GM18502 (cell line): ENCODE measurements at regions not wholly inside any gene's neighbourhood (a gene's known extent, or its start where the extent isn't known, plus 50 kb on each side); places are given as distances from the start of the nearest gene placed in this dataset.
"Not testable (repeated sequence)": the region's sequence is repeated elsewhere in the genome, so short reads cannot be mapped to it uniquely, and the experiment has no call there.

ENCODE experiments used
- ATAC-seq: cut with Tn5 transposase; IDR thresholded peaks from one replicate; pipeline ENCODE4 v1.9.1; 2021; ENCODE audit warnings: mild to moderate bottlenecking; ENCODE audit not compliant: unreplicated experiment, poor library complexity

GRCh38 chr4:9505341-9505740 lies 61.1 kb downstream of the DEFB131A start:
- not testable (repeated sequence) for ATAC-seq

DNA sequence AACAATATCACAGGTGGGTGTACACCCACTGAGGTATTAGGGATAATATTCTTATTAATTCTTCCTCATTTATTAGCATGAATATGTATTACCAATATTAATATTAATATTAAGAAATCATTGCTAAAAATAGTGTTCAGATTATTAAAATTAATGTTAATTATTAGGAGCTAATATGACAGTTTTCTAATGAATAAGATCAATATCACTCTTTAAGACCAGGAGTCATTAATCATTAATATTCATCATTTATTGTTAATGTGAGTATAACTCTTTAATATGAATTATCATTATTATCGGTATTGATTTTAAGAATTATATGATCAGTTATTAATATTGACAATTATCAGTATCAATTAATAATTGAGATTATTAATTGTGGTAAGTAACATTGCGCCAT lies 62.5 kb downstream of the DEFB131A start:
- not testable (repeated sequence) for ATAC-seq

- not testable (repeated sequence) for ATAC-seq
Measured at GRCh38 chr4:9512941-9513340, 68.7 kb downstream of the DEFB131A start.

DNA sequence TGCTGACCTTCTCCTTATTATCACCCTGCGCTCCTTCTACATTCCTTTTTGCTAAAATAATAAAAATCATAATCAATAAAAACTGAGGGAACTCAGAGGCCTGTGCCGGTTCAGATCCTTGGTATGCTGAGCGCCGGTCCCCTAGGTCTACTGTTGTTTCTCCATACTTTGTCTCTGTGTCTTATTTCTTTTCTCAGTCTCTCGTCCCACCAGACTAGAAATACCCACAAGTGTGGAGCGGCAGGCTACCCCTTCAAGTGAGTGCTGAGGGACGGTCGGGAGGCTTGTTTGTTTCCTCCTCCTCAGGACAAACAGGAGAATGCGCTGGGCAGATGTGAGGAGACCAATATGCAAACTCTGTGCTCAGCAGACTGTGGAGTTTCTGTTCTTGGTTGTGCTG lies 75.4 kb downstream of the DEFB131A start:
- ATAC-seq = not testable (repeated sequence)

DNA sequence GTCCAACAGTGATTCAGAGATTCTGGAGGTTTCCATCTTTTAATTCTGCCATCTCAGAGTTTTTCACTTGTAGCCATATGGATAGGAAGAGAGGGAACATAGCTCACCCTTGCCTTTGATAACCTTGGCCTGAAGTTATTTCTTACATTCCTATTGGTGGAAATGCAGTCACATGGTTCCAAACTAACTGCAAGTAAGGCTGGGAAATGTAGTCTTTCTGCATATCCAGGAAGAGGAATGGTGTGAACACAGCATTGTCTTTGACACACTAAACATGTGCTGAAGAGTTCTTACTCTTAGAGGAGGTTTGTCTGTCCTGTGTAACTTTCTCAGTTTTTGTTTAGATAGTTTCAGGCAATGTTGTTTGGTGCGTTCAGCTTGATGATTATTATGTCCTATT lies 78.7 kb downstream of the DEFB131A start:
- not testable (repeated sequence) for ATAC-seq

DNA sequence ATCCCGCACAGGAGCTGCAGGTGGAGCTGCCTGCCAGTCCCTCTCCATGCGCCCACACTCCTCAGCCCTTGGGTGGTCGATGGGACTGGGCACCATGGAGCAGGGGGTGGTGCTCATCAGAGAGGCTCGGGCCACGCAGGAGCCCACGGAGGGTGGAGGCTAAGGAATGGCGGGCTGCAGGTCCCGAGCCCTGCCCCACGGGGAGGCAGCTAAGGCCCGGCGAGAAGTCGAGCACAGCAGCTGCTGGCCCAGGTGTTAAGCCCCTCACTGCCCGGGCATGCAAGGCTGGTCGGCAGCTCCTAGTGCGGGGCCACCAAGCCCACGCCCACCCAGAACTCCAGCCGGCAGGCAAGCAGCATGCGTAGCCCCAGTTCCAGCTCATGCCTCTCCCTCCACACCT lies 80.2 kb downstream of the DEFB131A start:
- ATAC-seq = not testable (repeated sequence)

- ATAC-seq = not testable (repeated sequence)
Measured at GRCh38 chr4:9532134-9532862, 88.1 kb downstream of the DEFB131A start.

DNA sequence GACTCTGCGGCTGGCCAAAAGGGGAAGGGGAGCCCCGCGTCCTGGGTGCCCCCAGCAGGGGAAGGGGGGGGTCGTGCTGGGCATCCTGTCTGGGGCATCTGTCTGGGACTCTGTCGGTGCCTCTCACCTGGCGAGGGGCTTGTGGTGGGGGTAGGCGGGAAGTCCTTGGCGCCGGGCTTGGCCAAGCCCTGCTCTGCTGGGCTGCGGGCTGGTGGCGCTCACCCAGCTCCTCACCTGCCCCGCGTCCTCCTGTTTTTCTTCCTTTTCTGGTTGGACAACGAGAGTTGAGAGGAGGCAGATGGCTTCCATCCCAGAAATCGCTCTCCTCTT lies 88.6 kb downstream of the DEFB131A start:
- ATAC-seq = not testable (repeated sequence)

DNA sequence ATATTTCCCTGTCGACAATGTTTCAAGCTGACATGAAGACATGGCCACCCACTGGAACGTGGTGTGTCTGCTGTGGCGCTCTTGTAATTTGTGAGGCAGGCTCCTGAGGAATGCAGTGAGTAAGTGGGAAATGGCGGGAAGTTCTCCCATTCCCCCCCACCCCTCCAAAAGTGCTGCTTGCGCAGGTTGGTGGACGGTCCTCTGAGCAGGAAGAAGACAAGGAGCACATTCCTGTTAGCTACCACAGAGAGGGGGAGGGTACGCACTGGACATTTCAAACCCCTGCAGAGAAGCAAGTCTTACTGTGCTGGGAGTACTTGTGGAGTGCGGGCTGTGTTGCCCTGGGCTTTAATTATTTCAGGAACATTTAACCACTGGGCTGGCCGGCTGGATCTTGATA lies 92.9 kb downstream of the DEFB131A start:
- not testable (repeated sequence) for ATAC-seq

GRCh38 chr4:9539939-9540520 lies 95.8 kb downstream of the DEFB131A start:
- not testable (repeated sequence) for ATAC-seq

DNA sequence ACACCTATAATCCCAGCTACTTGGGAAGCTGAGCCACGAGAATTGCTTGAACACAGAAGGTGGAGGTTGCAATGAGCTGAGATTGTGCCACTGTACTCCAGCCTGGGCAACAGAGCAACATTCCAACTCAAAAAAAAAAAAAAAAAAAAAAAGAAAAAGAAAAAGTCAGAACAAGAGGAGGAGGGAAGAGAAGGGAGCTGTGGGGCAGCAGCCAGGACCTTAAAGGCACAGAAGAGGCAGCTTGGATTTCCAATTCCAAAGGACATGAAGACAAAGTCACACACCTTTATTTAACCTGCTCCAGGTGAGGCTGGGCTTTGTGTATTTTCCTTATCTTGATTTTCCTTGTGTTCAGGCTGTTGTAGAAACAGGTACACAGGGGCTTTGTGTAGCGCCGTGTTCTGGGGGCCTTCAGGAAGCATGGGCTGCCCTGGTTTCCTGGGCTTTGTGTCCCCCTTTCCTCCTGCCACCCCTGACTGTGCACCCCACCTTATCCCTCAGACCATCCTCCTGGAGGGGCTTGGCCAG lies 97.2 kb downstream of the DEFB131A start:
- ATAC-seq = not testable (repeated sequence)

- ATAC-seq = not testable (repeated sequence)
Measured at GRCh38 chr4:9544851-9545250, 100.6 kb downstream of the DEFB131A start.

DNA sequence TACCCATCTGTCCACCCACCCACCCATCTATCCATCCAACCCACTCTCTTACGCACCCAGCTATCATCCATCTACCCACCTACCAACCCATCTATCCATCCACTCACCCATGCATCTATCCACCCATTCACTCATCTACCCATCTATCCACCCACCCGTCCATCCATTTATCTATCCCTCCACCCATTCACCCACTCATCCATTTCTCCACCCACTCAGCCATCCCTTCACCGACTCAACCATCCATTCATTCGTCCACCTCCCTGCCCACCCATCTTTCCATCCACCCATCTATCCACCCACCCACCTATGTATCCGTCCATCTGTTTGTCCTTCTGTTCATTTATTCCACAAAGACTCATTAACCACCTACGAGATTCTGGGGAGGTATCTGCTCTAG lies 103.3 kb downstream of the DEFB131A start:
- not testable (repeated sequence) for ATAC-seq

DNA sequence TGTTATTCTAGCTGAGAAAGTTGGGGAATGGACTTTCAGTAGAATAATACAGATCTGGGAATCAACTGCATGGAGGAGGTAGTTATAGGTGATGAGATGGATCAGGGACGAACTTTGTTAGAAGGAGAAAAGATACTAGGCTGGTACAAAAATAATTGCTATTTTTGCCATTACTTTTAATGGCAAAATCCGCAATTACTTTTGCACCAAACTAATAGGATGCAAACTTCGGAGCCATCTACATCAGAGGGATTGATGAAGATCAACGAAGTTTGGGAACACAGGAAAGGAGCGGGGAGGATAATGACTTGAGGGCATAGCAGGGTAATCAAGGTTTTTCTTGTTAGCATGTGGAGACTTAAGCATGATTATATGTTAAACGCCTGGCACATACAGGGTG lies 111.9 kb downstream of the DEFB131A start:
- ATAC-seq = not testable (repeated sequence)

DNA sequence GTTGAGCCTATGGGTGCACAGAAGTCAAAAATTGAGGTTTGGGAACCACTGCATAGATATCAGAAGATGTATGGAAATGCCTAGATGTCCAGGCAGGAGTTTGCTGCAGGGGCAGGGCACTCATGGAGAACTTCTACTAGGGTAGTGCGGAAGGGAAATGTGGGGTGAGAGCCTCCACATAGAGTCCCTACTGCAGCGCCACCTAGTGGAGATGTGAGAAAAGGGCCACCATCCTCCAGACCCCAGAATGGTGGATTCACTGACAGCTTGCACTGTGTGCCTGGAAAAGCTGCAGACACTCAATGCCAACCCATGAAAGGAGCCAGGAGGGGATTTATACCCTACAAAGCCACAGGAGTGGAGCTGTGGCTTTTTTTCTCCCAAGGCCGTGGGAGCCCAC lies 133.7 kb downstream of the DEFB131A start:
- not testable (repeated sequence) for ATAC-seq

GRCh38 chr4:9582880-9583279 lies 138.7 kb downstream of the DEFB131A start:
- not testable (repeated sequence) for ATAC-seq

GRCh38 chr4:9592010-9592409 lies 147.8 kb downstream of the DEFB131A start:
- ATAC-seq = no peak

DNA sequence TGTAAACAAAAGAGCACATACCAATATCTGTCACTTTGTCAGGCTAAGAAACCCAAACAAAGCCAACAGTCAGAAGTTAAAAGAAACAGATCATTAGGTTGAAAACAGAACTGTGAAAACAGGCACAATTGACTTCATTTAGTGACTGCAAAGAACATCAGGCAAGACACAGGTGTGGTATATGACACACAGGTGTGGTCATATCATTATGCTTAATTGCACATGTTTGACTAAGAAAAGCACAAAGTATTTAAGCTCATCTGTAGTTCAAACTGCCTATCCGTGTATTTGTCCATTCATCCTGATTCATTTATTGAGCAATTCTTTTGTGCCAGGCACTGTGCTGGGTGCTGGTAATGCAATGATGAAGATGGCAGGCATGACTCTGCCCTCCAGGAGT lies 150.7 kb downstream of the DEFB131A start:
- ATAC-seq = no peak

DNA sequence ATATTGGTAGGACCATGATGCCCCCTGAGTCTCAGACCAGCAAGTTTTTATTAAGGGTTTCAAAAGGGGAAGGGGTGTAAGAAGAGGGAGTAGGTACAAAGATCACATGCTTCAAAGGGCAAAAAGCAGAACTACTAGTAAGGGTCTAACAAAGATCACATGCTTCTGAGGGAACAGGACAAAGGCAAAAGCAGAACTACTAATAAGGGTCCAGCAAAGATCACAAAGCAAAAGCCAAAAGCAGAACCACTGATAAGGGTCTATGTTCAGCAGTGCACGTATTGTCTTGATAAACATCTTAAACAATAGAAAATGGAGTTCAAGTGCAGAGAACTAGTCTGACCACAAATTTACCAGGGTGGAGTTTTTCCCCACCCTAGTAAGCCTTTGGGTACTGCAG lies 151.3 kb downstream of the DEFB131A start:
- not testable (repeated sequence) for ATAC-seq

GRCh38 chr4:9599266-9599665 lies 155.1 kb downstream of the DEFB131A start:
- ATAC-seq = no peak

- no peak for ATAC-seq
Measured at GRCh38 chr4:9600246-9600645, 156.0 kb downstream of the DEFB131A start.

DNA sequence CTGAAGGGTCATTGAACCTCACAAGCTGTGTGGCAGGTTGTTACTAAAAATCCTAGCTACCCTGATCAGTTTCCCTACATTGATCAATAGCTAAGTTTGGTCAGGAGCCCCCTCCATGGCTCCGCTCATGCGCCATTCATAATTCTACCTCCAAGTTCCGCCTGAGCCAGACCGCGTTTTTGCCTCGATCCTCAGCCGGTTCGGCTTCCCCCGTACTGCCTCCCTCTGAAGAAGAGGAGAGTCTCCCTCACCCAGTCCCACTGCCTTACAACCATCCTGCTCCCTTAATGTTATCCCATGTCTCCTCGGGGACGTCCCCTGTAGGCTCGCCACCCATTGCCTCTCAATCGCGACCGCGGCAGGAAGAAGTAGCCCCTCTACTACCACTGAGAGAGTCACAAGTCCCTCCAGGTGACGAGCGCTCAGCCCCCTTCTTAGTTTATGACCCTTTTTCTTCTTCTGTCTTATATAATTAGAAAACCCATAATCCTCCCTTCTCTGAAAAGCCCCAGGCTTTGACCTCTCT lies 158.2 kb downstream of the DEFB131A start:
- no peak for ATAC-seq
